ENCODE measurements at regions not wholly inside any gene's neighbourhood (a gene's known extent, or its start where the extent isn't known, plus 50 kb on each side); places are given as distances from the start of the nearest gene placed in this dataset.

GRCh38 chr13:39954476-39954875, 299.0 kb downstream of the COG6 start:
- no peak for TF ChIP-seq CEBPB (tag; IDR thresholded peaks at IDR 0.05)
- TF ChIP-seq ZNF224 (CRISPR knock-in tag; IDR thresholded peaks at IDR 0.05) = no peak
- no peak for TF ChIP-seq ZNF75A (CRISPR knock-in tag; IDR thresholded peaks at IDR 0.05)
- no peak for TF ChIP-seq RAD51 (IDR thresholded peaks at IDR 0.05; ENCODE audit: borderline replicate concordance, low read depth)
- TF ChIP-seq BACH1 (tag; IDR thresholded peaks at IDR 0.05) = no peak
- no peak for TF ChIP-seq CTCF (IDR thresholded peaks at IDR 0.05 in 2 of 3, conservative IDR thresholded peaks at IDR 0.05 in 1 of 3; ENCODE audit: insufficient read depth in 2 of 3, low read depth in 1 of 3, low read length in 3 of 3)
